ENCODE measurements at regions not wholly inside any gene's neighbourhood (a gene's known extent, or its start where the extent isn't known, plus 50 kb on each side); places are given as distances from the start of the nearest gene placed in this dataset.

DNA sequence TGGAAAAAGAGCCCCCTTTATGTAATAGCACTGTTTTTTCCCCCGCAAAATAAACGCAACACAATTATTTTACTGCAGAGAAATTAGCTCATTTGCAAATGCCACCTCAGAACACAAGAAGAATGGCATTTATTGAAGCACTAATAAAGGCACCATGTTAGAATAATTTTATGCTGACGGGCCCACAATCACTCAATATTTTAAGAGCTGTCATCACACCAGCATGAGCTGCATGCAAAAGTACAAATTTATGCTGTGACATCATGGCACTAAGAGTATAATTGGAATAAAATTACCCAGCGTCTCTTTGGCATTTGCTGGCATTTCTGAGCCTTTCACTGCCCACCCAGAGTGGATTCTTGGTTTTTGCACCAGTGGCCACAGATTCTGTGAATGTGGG, 364.6 kb downstream of the TLE4 start:
- intact Hi-C loops (cut with DNase I): no loop called here
- 85 to 90% (median 87%) methylated on average over 4 of the region's 4 CpGs for WGBS, 4 donors
- TF ChIP-seq, protein P1, sequence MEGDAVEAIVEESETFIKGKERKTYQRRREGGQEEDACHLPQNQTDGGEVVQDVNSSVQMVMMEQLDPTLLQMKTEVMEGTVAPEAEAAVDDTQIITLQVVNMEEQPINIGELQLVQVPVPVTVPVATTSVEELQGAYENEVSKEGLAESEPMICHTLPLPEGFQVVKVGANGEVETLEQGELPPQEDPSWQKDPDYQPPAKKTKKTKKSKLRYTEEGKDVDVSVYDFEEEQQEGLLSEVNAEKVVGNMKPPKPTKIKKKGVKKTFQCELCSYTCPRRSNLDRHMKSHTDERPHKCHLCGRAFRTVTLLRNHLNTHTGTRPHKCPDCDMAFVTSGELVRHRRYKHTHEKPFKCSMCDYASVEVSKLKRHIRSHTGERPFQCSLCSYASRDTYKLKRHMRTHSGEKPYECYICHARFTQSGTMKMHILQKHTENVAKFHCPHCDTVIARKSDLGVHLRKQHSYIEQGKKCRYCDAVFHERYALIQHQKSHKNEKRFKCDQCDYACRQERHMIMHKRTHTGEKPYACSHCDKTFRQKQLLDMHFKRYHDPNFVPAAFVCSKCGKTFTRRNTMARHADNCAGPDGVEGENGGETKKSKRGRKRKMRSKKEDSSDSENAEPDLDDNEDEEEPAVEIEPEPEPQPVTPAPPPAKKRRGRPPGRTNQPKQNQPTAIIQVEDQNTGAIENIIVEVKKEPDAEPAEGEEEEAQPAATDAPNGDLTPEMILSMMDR (IDR thresholded peaks at IDR 0.05): no peak
- TF ChIP-seq POLR2A (IDR thresholded peaks at IDR 0.05): no peak

DNA sequence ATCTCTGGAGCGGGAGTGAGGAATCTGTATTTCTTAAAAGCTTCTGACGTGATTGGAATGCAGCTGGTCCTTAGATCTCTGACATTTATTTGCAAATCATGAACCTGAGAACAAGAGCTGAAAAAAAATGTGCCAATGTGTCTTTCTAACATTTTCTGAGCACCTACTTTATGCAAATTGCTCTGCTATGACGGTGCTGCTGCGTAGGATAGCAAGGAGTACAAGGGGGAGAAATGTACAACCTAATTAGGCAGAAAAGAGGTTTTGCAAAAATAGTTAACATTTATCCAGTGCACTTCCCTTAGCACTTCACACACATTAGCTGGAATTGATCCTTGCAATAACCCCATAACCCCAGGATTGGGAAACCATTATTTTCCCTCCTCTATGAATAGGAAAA, 357.5 kb downstream of the TLE4 start:
- no peak for DNase-seq
- intact Hi-C loops (cut with DNase I): no loop called here
- H3K27ac ChIP-seq: no peak overlapping the region
- H3K4me1 ChIP-seq (replicated peaks in 1 of 2): no peaks in the 10 kb centered on the region
- 86 to 90% (median 90%) methylated on average over 4 of the region's 4 CpGs for WGBS, 4 donors
- H3K4me3 ChIP-seq: no peak overlapping the region
- no peaks in the 10 kb centered on the region for H3K27me3 ChIP-seq
- TF ChIP-seq POLR2A (IDR thresholded peaks at IDR 0.05): no peak
- TF ChIP-seq, protein P1 (IDR thresholded peaks at IDR 0.05): no peak
- no peaks in the 10 kb centered on the region for H3K9me3 ChIP-seq (replicated peaks in 1 of 3)
- H3K36me3 ChIP-seq (replicated peaks in 1 of 2): no peaks in the 10 kb centered on the region

More for the DNA sequence above, 364.6 kb downstream of the TLE4 start:
- Histone ChIP-seq H3K27me3 (no peaks in the 10 kb centered on the region), H3K4me1 (replicated peaks in 1 of 2) (no peaks in the 10 kb centered on the region), H3K4me3 (no peak overlapping the region), H3K27ac (no peak overlapping the region), H3K9me3 (replicated peaks in 1 of 3) (no peaks in the 10 kb centered on the region), H3K36me3 (replicated peaks in 1 of 2) (no peaks in the 10 kb centered on the region)
- no peak for DNase-seq

GRCh38 chr9:79928661-79929223, 357.0 kb downstream of the TLE4 start:
- WGBS, 4 donors: 71 to 93% (median 84%) methylated on average over 3 to 4 of the region's 4 CpGs
- H3K36me3 ChIP-seq (replicated peaks in 1 of 2): no peaks in the 10 kb centered on the region
- no peak for DNase-seq
- no peaks in the 10 kb centered on the region for H3K4me1 ChIP-seq (replicated peaks in 1 of 2)
- no peaks in the 10 kb centered on the region for H3K9me3 ChIP-seq (replicated peaks in 1 of 3)
- H3K4me3 ChIP-seq: no peak overlapping the region
- no peak for TF ChIP-seq POLR2A (IDR thresholded peaks at IDR 0.05)
- TF ChIP-seq, protein P1 (IDR thresholded peaks at IDR 0.05): no peak
- H3K27ac ChIP-seq: no peak overlapping the region
- H3K27me3 ChIP-seq: no peaks in the 10 kb centered on the region
- intact Hi-C loops (cut with DNase I): no loop called here

DNA sequence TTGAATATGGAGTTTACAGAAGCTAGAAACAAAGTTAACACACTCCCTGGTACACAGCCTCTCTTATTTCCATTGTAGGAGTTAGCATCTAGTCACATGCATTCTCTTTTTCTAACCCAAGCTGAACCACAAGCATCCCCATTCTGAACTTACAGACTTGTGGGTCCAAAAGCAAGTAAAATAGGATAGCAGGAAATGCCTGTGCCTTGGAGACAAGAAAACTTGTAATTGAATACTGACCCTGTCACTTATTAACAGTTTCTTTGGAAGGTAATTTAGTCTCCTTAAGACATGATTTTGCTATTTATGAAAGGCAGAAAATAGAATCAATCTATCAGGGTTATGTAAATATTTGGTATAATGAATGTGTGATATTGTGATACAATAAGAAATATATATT, 353.6 kb downstream of the TLE4 start:
- H3K9me3 ChIP-seq (replicated peaks in 1 of 3): no peaks in the 10 kb centered on the region
- no peak overlapping the region for H3K4me3 ChIP-seq
- no peaks in the 10 kb centered on the region for H3K4me1 ChIP-seq (replicated peaks in 1 of 2)
- TF ChIP-seq POLR2A (IDR thresholded peaks at IDR 0.05): no peak
- TF ChIP-seq, protein P1 (IDR thresholded peaks at IDR 0.05): no peak
- no peaks in the 10 kb centered on the region for H3K27me3 ChIP-seq
- DNase-seq: no peak
- no peak overlapping the region for H3K27ac ChIP-seq
- intact Hi-C loops (cut with DNase I): no loop called here
- H3K36me3 ChIP-seq (replicated peaks in 1 of 2): no peaks in the 10 kb centered on the region

Data from adrenal gland (tissue), 9 donors.